Lower leg skin (tissue), 3 donors: ENCODE measurements at regions not wholly inside any gene's neighbourhood (a gene's known extent, or its start where the extent isn't known, plus 50 kb on each side); places are given as distances from the start of the nearest gene placed in this dataset.

Source experiments
- POLR2A ChIP-seq, 2 donors: fragments of 450-650 bp; IDR thresholded peaks; one replicate each; pipeline ENCODE4 v1.6.1; 2016 to 2017; ENCODE audit warnings: antibody characterized with exemption in 2 of 2, mild to moderate bottlenecking in 1 of 2, moderate library complexity in 1 of 2
- TF ChIP-seq, protein P1 (sequence below), 3 donors: fragments of 450-650 bp; IDR thresholded peaks; one replicate each; pipeline ENCODE4 v1.5.1; 2016; ENCODE audit warnings: antibody characterized with exemption in 3 of 3, mild to moderate bottlenecking in 3 of 3, moderate library complexity in 2 of 3

DNA sequence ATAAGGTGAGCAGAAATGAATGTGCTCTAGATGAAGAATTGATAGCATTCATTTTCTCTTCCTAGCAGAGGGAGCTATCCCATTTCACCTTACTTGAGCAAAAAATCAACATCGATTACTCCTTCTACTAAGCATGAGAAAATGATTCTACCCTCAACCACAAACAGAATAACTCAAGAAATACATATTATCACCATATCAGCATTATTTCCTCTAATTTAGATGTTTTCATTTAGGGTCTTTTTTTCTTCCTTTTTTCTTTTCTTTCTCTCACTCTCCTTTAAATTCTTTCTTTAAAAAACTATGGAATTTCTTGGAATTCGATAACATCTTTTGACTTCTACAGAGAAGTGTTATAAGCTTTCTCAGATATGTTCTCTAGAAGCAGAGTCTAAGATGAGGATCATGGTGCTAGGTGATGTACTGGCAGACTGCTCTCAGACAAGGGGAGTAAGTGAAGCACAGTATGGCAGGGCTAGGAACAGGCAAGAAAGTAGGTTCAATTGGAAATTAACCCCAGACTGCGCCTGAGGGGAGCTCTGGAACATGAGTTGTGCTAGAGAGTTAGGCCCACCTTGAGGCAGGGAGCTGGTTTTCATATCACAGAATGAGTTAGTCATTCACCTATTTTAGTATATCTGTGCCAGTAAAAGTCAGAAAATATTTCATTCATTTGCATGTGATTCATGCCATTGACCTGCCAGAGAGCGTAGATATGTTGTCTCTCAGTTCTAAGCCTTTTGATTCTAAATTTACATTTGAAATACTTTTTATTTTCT is 279.2 kb upstream of the KCNH8 start:
- TF ChIP-seq POLR2A (IDR thresholded peaks at IDR 0.05): no peak
- TF ChIP-seq, protein P1, sequence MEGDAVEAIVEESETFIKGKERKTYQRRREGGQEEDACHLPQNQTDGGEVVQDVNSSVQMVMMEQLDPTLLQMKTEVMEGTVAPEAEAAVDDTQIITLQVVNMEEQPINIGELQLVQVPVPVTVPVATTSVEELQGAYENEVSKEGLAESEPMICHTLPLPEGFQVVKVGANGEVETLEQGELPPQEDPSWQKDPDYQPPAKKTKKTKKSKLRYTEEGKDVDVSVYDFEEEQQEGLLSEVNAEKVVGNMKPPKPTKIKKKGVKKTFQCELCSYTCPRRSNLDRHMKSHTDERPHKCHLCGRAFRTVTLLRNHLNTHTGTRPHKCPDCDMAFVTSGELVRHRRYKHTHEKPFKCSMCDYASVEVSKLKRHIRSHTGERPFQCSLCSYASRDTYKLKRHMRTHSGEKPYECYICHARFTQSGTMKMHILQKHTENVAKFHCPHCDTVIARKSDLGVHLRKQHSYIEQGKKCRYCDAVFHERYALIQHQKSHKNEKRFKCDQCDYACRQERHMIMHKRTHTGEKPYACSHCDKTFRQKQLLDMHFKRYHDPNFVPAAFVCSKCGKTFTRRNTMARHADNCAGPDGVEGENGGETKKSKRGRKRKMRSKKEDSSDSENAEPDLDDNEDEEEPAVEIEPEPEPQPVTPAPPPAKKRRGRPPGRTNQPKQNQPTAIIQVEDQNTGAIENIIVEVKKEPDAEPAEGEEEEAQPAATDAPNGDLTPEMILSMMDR (IDR thresholded peaks at IDR 0.05): no peak
